C4-2B (cell line): ENCODE measurements at regions not wholly inside any gene's neighbourhood (a gene's known extent, or its start where the extent isn't known, plus 50 kb on each side); places are given as distances from the start of the nearest gene placed in this dataset.
A peak's percentile ranks its signal among the peaks of the same experiment; 100 is the strongest.

Experiments used
- H3K27ac ChIP-seq: fragments of 450-650 bp; 2 replicates; pipeline ENCODE4 v1.5.1; 2017
- CTCF ChIP-seq: fragments of 450-650 bp; conservative IDR thresholded peaks from 2 replicates; pipeline ENCODE4 v1.5.1; 2017; ENCODE audit warnings: mild to moderate bottlenecking
- ZFX ChIP-seq: fragments of 450-650 bp; IDR thresholded peaks from 2 replicates; pipeline ENCODE4 v1.6.1; 2017

- H3K27ac ChIP-seq = no peak overlapping the region
- no peak for TF ChIP-seq ZFX
- no peak for TF ChIP-seq CTCF
Observed at GRCh38 chrX:46318551-46318950, 226.7 kb downstream of the ZNF674 start.

GRCh38 chrX:46317163-46317562, 228.1 kb downstream of the ZNF674 start:
- no peak for TF ChIP-seq CTCF
- TF ChIP-seq ZFX = no peak
- no peak overlapping the region for H3K27ac ChIP-seq

GRCh38 chrX:46311581-46312120, 233.6 kb downstream of the ZNF674 start:
- H3K27ac ChIP-seq = no peak overlapping the region
- TF ChIP-seq ZFX = no peak
- no peak for TF ChIP-seq CTCF

GRCh38 chrX:46310815-46311497, 234.3 kb downstream of the ZNF674 start:
- no peak overlapping the region for H3K27ac ChIP-seq
- no peak for TF ChIP-seq CTCF
- TF ChIP-seq ZFX = no peak

- no peak overlapping the region for H3K27ac ChIP-seq
Observed at GRCh38 chrX:46308110-46308509, 237.1 kb downstream of the ZNF674 start.

GRCh38 chrX:46306103-46306502, 239.1 kb downstream of the ZNF674 start:
- TF ChIP-seq CTCF (no peak), ZFX (no peak)
- H3K27ac ChIP-seq = peak overlapping the region; percentile 62

More at GRCh38 chrX:46308110-46308509, 237.1 kb downstream of the ZNF674 start:
- TF ChIP-seq ZFX (no peak), CTCF (no peak)

- H3K27ac ChIP-seq = peak overlapping the region; percentile 62; the same call in 1 of the 2 replicates
- no peak for TF ChIP-seq CTCF
- TF ChIP-seq ZFX = no peak
Observed at GRCh38 chrX:46305431-46305830, 239.8 kb downstream of the ZNF674 start.
